ENCODE measurements at regions not wholly inside any gene's neighbourhood (a gene's known extent, or its start where the extent isn't known, plus 50 kb on each side); places are given as distances from the start of the nearest gene placed in this dataset.

DNA sequence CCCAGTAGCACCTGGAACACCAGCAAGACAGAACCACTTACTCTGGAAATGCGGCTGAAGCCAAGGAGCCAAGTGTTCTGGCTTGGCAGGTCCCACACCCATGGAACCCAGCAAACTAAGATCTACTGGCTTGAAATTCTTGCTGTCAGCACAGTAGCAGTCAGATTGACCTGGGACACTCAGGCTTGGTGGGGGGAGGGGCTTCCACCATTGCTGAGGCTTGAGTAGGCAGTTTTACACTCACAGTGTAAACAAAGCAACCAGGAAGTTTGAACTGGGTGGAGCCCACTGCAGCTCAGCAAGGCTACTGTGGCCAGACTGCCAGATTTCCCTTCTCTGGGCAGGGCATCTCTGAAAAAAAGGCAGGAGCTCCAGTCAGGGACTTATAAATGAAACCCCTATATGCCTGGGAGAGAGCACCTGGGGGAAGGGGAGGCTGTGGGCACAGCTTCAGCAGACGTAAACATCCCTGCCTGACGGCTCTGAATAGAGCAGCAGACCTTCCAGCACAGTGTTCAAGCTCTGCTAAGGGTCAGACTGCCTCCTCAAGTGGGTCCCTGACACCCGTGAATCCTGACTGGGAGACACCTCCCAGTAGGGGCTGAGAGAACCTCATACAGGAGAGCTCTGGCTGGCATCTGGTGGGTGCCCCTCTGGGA lies 121.2 kb downstream of the MTERF1 start:
- no peaks in the 10 kb centered on the region for H3K9me3 ChIP-seq (ENCODE audit: low read length)
- DNase-seq (peak; percentile 93), ATAC-seq (peak; percentile 100)
- peaks cover 13% of the 10 kb centered on the region for H3K4me1 ChIP-seq (ENCODE audit: insufficient read depth, low read length)
- H2AFZ ChIP-seq (ENCODE audit: low read length), result peak overlapping the region; percentile 82
- no peaks in the 10 kb centered on the region for H3K27me3 ChIP-seq (ENCODE audit: low read length)
- no peaks in the 10 kb centered on the region for H3K9me2 ChIP-seq (replicated peaks; ENCODE audit: low read length)
- peak overlapping the region; percentile 71 for H3K4me2 ChIP-seq (ENCODE audit: low read length)
- ChIA-PET POLR2A (ENCODE audit: unreplicated experiment) (interaction anchor here (0.6 to 0.7 kb wide), 2 partner anchors 18 to 19 kb away, joined by 3 to 4 read pairs; no protein-coding TSS in a partner anchor), CTCF (interaction anchor here (0.6 kb wide), 1 partner anchor 471 kb away, joined by 4 read pairs; no protein-coding TSS in a partner anchor)
- intact Hi-C loops (cut with micrococcal nuclease), result no loop called here
- no peaks in the 10 kb centered on the region for H4K20me1 ChIP-seq (ENCODE audit: low read length)
- peak overlapping the region; percentile 59 for H3K27ac ChIP-seq (ENCODE audit: low read length)
- H3K36me3 ChIP-seq (ENCODE audit: low read depth, low read length), result no peaks in the 10 kb centered on the region
- TSS peak; percentile 39 for BruUV-seq (replicated peaks)
- no peak for TF ChIP-seq EZH2phosphoT487 (IDR thresholded peaks at IDR 0.05; ENCODE audit: borderline replicate concordance, low read length)
- TF ChIP-seq, protein P1, sequence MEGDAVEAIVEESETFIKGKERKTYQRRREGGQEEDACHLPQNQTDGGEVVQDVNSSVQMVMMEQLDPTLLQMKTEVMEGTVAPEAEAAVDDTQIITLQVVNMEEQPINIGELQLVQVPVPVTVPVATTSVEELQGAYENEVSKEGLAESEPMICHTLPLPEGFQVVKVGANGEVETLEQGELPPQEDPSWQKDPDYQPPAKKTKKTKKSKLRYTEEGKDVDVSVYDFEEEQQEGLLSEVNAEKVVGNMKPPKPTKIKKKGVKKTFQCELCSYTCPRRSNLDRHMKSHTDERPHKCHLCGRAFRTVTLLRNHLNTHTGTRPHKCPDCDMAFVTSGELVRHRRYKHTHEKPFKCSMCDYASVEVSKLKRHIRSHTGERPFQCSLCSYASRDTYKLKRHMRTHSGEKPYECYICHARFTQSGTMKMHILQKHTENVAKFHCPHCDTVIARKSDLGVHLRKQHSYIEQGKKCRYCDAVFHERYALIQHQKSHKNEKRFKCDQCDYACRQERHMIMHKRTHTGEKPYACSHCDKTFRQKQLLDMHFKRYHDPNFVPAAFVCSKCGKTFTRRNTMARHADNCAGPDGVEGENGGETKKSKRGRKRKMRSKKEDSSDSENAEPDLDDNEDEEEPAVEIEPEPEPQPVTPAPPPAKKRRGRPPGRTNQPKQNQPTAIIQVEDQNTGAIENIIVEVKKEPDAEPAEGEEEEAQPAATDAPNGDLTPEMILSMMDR (conservative IDR thresholded peaks at IDR 0.05; ENCODE audit: low read depth, low read length), result no peak
- TF ChIP-seq EZH2 (IDR thresholded peaks at IDR 0.05; ENCODE audit: low read length, unreplicated experiment), result no peak
- H3K9ac ChIP-seq (ENCODE audit: low read length), result peak overlapping the region; percentile 35; the same call in 1 of the 2 replicates
- H3F3A ChIP-seq (ENCODE audit: low read length, unreplicated experiment), result no peaks in the 10 kb centered on the region
- H3K4me3 ChIP-seq (ENCODE audit: low read length), result peak overlapping the region; percentile 38; the same call in 1 of the 2 replicates
- H3K79me2 ChIP-seq (ENCODE audit: low read length), result no peaks in the 10 kb centered on the region

- ChIA-PET CTCF (no interaction called here), POLR2A (ENCODE audit: unreplicated experiment) (no interaction called here)
- no peak overlapping the region for H3K4me2 ChIP-seq (ENCODE audit: low read length)
- H3K36me3 ChIP-seq (ENCODE audit: low read depth, low read length), result no peaks in the 10 kb centered on the region
- H3K9ac ChIP-seq (ENCODE audit: low read length), result no peak overlapping the region
- H3K27me3 ChIP-seq (ENCODE audit: low read length), result no peaks in the 10 kb centered on the region
- H3K9me3 ChIP-seq (ENCODE audit: low read length), result no peaks in the 10 kb centered on the region
- ATAC-seq (no peak), DNase-seq (no peak)
- no peaks in the 10 kb centered on the region for H3F3A ChIP-seq (ENCODE audit: low read length, unreplicated experiment)
- no peaks in the 10 kb centered on the region for H3K79me2 ChIP-seq (ENCODE audit: low read length)
- no peaks in the 10 kb centered on the region for H3K4me1 ChIP-seq (ENCODE audit: insufficient read depth, low read length)
- H3K4me3 ChIP-seq (ENCODE audit: low read length), result no peak overlapping the region
- TF ChIP-seq EZH2 (IDR thresholded peaks at IDR 0.05; ENCODE audit: low read length, unreplicated experiment) (no peak), EZH2phosphoT487 (IDR thresholded peaks at IDR 0.05; ENCODE audit: borderline replicate concordance, low read length) (no peak)
- TF ChIP-seq, protein P1 (conservative IDR thresholded peaks at IDR 0.05; ENCODE audit: low read depth, low read length), result no peak
- no TSS peak for BruUV-seq (replicated peaks)
- no peak overlapping the region for H3K27ac ChIP-seq (ENCODE audit: low read length)
- no peaks in the 10 kb centered on the region for H3K9me2 ChIP-seq (replicated peaks; ENCODE audit: low read length)
- H2AFZ ChIP-seq (ENCODE audit: low read length), result no peak overlapping the region
- no peaks in the 10 kb centered on the region for H4K20me1 ChIP-seq (ENCODE audit: low read length)
- intact Hi-C loops (cut with micrococcal nuclease), result no loop called here
Measured at GRCh38 chr7:91767820-91768219, 112.7 kb downstream of the MTERF1 start.

- no peaks in the 10 kb centered on the region for H3F3A ChIP-seq (ENCODE audit: low read length, unreplicated experiment)
- H3K27ac ChIP-seq (ENCODE audit: low read length), result no peak overlapping the region
- H3K4me3 ChIP-seq (ENCODE audit: low read length), result no peak overlapping the region
- no peak overlapping the region for H3K4me2 ChIP-seq (ENCODE audit: low read length)
- no peaks in the 10 kb centered on the region for H4K20me1 ChIP-seq (ENCODE audit: low read length)
- intact Hi-C loops (cut with micrococcal nuclease), result no loop called here
- no peak for TF ChIP-seq EZH2phosphoT487 (IDR thresholded peaks at IDR 0.05; ENCODE audit: borderline replicate concordance, low read length)
- TF ChIP-seq, protein P1 (conservative IDR thresholded peaks at IDR 0.05; ENCODE audit: low read depth, low read length), result no peak
- no peak for TF ChIP-seq EZH2 (IDR thresholded peaks at IDR 0.05; ENCODE audit: low read length, unreplicated experiment)
- H3K9me2 ChIP-seq (replicated peaks; ENCODE audit: low read length), result no peaks in the 10 kb centered on the region; the same call in 1 of the 2 replicates
- DNase-seq (no peak), ATAC-seq (peak; percentile 31; the same call in 1 of the 2 replicates)
- H3K9me3 ChIP-seq (ENCODE audit: low read length), result no peaks in the 10 kb centered on the region
- no peaks in the 10 kb centered on the region for H3K27me3 ChIP-seq (ENCODE audit: low read length)
- no peaks in the 10 kb centered on the region for H3K79me2 ChIP-seq (ENCODE audit: low read length)
- no peak overlapping the region for H3K9ac ChIP-seq (ENCODE audit: low read length)
- no TSS peak for BruUV-seq (replicated peaks)
- CTCF ChIA-PET, result no interaction called here
- H3K36me3 ChIP-seq (ENCODE audit: low read depth, low read length), result no peaks in the 10 kb centered on the region
- no peaks in the 10 kb centered on the region for H3K4me1 ChIP-seq (ENCODE audit: insufficient read depth, low read length)
- no peak overlapping the region for H2AFZ ChIP-seq (ENCODE audit: low read length)
- POLR2A ChIA-PET (ENCODE audit: unreplicated experiment), result no interaction called here
Measured at GRCh38 chr7:91771394-91771793, 109.1 kb downstream of the MTERF1 start.
